GM18499 (cell line): ENCODE measurements at regions not wholly inside any gene's neighbourhood (a gene's known extent, or its start where the extent isn't known, plus 50 kb on each side); places are given as distances from the start of the nearest gene placed in this dataset.
"Not testable (repeated sequence)": the region's sequence is repeated elsewhere in the genome, so short reads cannot be mapped to it uniquely, and the experiment has no call there.

ENCODE experiments used
- ATAC-seq: cut with Tn5 transposase; IDR thresholded peaks from one replicate; pipeline ENCODE4 v1.9.1; 2021; ENCODE audit warnings: moderate number of reproducible peaks; ENCODE audit not compliant: insufficient read depth, unreplicated experiment

DNA sequence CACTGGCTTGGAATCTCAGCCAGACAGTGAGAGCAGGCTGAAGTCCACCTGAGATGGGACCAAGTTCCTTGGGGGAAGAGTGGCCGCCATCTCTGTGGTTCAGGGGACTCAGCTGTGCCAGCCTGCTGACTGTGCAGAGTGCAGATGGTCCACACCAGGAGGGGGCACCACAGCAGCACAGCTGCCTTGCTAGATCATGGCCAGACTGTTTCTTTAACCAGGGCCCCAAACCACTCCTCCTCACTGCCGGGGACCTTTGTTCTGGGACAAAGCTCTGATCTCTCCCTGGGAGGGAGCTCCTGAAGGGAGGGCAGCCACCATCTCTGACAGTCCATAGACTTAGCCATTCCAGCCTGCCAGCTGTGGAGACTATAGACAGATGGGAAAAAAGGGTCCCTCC is 2189.6 kb downstream of the PCDH7 start:
- ATAC-seq, result no peak

DNA sequence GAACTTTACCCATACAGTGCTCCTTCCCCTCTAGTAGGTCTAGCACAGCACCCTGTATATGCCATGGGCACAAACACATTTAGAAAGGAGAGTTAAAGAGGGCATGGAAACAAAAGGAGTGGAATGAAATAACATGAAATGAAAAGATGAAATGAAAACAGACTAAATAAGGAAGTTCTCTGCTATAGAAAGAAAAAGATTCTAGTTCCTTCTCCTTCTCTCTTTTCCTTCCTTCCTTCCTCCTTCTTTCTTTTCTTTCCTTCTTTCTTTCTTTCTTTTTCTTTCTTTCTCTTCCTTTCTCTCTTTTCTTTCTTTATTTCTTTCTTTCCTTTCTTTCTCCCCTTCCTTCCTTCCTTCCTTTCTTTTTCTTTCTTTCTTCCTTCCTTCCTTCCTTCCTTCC is 2197.4 kb downstream of the PCDH7 start:
- ATAC-seq, result no peak

DNA sequence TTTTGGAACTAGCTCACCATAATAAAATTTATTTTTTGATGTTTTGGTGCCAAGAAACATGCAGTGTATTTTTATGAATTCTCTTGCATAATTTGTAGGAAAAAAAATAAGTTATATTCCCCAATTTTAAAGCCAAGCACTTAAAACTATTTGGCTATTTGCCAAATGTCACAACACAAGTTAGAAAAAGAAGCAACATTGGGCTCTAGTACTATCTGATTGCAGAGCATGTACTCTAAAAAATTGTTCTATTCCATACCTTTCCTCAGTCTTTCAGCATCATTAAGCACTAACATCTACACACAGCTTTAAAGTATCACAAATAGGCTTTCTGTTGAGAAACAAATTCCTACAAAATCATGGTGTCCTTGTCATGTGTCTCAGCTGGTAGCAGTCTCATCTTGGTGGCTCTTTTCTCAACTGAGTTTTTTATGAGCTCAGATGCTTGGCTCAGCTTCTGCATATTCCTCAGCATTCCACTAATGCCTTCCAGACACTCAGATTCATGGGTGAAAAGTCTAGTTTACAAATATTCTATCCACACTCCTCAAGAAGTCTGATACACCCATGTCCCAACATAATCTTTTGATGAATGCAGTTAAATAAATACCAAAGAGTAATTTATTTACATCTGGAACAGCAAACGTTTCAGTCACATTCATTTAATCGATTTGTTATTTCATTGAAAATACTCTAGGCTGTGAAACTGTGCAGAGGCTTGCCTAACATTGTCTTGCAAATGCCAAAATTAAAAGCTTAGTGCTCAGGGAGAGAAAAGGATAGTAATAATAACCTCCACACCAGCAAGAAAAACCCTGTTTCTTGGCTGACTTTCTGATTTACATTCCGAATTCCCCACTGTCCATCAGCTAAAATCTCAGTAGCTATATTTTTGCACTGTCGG is 2209.9 kb downstream of the PCDH7 start:
- no peak for ATAC-seq

DNA sequence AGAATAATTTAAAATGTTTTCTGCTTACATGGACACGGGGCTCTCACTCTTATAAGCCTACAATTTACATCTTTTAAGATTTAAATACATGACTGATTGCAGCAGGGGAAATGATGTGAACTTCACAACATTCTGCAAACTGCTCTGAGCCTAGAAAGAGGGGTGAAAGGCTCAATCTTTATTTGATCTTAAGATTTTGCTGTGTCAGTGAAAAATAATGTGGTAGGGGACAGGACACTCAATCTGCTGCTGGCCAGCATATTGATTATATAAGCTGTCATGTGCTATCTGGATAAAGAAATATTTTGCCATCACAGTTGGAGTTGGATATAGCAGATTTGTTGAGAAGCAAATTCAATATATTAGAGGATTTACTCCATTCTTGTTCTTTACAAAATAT is 2210.5 kb downstream of the PCDH7 start:
- no peak for ATAC-seq

DNA sequence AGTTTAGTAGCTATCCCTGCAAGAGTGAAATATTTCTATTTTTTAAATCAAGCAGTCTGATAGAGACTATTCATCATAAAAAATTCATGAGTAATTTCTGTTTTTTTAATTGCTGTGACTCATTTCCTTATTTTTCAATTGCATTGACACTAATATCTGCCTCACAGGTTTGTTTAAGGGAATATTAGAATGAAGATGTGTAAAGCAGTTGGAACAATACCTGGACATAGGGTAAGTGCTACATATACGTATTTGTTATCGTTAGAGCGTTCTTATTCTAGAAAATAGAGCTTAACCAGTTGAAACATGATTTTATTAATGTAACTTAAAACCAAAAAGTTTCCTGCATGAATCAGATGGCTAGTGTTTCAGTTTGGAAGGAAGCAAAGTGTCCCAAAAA is 2211.3 kb downstream of the PCDH7 start:
- ATAC-seq, result no peak

DNA sequence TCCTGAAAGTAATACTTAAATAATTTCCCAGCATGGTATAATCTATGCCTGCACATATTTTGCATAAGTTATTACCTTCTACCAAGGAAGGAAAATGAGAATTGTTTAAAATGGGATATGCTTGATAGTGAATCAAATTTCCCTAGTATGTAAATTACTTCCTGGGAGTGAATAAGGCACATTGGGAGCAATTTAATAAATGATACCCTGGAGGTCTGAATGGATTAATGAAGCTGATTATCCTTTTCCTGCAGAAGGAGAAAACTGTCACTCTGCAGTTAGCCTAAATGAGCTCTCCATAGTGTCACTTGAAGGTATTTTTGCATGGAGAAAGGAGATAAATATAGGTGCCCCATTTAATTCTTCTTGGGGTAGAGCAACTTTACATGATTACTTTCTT is 2212.0 kb downstream of the PCDH7 start:
- no peak for ATAC-seq

DNA sequence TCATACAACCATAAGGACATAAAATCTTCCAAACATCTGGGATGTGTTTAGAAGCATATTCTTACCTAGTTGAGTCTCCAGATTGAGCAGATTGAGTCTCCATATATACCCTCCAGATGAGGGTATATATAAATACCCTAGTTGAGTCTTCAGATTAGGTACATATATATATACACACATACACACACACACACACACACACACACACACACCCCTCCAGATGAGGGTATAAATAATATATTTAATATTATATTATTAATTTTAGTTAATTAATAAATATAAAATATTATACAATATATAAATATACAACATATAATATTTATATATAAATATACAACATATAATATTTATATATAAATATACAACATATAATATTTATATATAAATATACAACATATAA is 2219.1 kb downstream of the PCDH7 start:
- ATAC-seq, result not testable (repeated sequence)

DNA sequence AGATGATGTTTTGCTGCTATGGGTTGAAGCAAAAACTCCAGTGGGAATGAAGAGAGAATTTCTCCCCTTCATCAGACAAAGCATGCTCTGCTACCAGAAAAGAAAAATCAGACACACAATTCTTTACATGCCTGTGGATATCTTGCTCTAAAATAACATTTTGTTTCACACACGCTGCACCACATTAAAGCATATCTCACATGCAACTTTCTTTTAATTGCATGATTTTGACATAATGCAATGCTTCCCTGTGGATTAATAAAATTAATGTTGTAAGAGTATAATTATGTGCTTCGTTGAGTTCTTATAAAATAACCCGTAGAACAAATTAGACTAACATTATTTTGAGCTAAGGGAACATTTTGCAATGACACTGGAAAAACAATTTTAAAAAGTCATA is 2230.7 kb downstream of the PCDH7 start:
- ATAC-seq, result no peak

DNA sequence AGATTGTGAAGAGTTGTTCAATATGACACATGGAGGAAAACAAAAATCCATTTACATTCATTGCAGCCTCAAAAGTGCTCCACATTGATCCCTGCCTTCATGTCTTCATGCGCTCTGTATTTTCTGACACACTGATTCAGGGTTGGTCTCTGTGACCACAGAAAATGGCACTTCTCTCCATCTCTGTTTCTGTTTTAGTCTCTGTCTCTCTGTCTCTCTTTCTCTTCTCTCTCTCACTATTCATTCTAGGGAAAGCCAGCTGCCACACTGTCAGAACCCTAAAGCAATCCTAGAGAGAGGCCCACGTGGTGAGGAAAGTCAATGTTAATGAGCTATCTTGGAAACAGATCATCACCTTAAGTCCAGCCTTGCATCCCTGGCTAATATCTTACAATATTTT is 2238.4 kb downstream of the PCDH7 start:
- no peak for ATAC-seq

DNA sequence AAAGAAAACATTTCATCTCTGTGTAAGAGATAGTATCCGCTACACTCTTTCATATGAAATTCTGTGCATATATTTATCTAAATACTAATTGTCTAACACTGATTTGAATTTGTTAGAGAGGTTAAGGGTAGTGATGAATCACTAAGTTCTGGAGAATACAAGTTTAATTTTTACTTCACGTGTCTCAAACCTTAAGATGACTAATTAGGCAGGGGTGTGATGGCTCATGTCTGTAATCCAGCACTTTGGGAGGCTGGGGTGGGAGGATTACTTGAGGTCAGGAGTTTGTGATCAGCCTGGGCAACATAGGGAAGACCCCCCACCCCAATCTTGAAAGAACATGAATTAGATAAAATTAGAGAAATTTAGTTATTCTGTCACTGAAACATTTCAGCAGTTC is 2241.9 kb downstream of the PCDH7 start:
- no peak for ATAC-seq

DNA sequence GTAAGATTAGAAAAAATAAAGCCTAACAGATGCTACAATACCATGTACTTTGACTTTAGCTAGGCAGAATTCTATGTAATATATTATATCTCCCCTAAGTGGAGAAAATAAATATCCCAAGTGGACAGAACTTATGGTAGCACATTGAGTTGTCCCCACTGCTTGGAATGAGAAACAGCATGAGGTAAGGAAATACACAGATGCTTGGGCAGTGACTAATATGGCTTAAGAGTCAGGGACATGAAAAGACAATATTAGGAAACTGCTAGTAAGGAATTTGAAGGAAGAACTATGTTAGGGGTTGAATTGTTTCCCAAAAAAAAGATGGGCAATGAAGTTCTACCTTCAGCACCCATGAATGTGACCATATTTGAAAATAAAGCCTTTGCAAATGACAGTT is 2265.1 kb downstream of the PCDH7 start:
- ATAC-seq, result no peak

DNA sequence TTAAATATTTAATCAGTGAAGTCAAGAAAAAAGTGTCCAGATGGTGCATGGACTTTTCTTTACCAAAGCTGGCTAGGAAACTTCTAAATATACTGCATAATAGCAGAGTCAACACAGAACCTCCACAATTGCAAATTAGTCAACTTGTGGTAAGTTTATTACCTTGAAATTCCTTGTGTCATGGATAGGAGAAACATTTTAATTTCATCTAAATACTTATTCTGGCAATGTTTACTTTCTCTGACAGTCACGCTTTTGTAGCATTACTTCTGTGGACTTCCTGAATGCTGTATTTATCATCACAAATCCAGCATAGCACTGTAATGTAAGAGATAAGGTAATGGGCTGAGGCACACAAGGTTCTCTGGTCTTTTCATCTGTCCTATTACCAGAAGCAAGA is 2266.1 kb downstream of the PCDH7 start:
- ATAC-seq, result no peak

DNA sequence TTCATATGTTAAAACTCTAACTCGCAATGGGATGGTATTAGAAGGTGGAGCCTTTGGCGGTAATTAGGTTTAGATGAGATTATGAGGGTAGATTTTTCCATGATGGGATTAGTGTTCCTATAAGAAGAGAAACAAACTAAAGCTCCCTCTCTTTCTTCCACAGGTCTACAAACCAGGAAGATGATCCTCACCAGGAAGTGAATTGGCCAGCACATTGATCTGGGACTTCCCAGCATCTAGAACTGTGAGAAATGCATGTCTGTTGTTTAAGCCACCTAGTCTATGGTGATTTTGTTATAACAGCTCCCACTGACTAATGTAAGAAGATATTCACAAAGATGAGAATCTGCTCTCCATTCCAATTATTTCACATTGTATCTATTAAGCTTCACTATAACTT is 2266.9 kb downstream of the PCDH7 start:
- no peak for ATAC-seq

DNA sequence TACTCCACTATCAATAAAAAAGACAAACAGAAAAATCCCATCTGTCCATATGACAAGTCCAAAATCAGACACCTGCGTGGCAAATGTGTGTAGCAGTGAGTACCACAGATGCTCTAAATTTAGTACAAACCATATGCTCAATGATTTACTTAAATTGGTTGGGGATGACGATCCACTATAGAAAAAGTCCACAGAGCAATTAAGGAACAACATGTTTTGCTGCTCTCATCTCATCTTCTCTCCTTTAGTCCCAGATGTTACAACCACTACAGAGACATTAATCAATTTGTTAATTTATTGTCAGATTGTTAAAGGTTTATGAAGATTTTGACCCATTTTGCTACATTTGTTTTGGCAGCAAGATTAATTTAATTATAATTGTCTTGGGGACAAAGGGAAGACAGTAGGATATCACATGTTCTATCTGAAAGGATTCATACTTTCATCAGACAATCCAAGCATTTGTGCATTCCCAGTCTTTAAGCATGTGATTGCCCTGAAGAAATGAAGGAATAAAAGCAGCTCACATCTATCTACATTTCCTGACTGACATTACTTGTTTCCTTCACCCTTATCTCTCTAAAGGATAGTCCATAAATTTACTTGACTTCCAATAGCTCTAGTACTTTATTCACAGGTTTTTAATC is 2268.1 kb downstream of the PCDH7 start:
- no peak for ATAC-seq

DNA sequence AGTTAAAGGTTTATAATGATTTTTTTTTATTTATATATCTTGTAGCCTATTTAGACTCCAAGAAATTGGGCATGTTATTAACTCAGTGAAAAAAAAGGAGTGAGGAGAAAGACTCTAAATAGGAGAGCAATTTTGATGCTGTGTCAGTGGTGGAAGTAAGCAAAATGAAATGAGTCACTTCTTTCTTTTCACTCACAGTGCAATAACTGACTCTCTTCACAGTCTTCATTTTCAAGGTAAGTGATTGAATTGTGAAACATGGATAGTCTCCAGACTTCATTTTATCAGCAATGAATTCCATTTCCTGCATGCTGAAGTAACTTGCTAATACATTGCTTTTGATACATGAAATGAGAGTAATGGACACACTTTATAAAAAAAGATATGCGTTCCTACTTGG is 2271.5 kb downstream of the PCDH7 start:
- ATAC-seq, result no peak

DNA sequence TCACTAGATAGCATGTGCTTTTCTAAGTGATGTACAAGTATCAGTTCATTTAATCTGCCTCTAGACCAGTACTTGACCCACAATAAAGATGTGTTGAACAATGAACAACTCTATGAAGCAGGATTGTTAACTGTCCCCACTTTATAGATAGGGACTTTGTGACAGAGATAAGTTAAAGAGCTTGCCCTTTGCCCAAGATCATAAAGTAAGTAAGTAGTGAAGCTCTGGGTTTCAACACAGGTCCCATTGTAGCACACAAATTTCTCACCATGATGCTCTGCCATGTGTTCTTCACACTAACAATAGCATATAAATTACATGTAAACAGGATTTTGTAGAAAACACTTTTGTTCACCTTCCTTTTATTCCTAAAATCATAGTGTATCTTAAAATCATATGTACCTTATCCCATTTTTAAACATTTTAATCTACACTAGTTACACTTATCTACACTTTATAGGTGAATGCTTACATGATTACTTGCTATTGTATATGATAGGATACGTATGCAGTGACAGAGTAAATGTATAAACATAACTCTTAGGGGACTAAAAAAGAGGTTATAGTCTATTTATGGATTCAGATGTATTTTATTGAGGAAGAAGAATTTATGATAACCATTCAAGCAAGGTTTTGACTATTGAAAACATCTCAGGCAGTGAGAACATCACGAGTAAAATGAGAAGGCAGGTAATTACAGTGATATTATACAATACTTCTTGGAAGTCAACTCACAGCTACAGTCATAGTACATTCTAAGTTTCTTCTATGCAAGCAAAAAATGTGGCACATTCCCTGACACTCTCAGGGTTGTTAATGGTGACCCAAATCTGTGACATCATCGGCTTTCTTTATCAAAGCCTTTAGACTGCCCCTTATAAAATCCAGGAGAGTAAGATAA is 2275.1 kb downstream of the PCDH7 start:
- no peak for ATAC-seq

DNA sequence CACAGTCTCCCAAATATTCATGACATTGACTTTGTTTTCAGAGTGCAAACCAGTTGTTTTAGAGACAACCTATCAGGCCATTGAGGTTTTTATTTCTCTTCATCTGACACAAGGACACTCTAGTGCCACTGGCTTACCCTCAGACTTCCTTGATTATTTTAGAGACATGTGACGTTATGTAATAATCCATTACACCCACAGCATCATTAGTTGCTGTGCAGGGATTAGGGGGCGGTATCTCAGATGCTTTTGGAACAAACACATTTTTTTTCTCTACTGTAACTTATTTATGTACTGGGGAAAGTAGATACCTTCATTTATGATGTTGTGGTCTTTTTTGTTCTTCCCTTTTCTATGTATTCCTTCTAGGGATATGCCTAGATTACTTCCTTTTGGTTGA is 2293.1 kb downstream of the PCDH7 start:
- no peak for ATAC-seq

DNA sequence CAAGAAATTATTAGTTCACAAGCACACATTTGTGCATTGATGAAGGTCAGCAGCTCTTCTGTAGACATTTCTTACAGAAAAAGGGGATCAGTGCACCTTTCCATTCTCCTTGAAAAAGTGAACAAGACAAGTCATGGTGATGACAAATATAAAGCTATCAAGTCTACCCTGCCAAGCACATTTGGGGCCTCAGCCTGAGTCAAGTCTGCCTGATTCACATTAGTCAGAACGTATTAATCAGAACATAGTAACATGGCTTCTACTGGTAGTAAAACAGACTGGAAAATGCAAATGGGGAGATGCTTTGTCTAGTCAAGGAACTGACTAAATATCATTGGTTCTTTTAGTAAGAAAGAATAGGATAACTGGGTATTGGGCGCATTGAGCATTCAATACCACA is 2305.1 kb downstream of the PCDH7 start:
- no peak for ATAC-seq

DNA sequence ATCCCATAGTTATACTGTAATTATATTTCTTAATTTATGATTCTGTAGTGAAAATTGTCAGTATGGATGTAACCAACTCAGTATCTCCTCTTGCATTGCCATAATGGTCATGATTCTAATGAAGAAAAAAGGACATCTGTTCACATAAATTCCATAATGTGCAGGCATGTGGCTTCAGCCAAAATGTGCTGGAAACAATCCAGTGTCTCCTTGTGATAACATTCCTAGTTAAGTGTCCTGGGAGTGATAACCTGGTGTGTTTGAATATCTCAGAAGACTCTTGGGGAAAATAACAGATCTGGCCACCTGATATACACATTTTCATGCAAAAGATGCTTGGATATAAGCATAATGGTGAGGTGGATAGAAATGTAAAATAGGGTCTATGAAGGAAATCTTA is 2309.8 kb downstream of the PCDH7 start:
- ATAC-seq, result no peak

DNA sequence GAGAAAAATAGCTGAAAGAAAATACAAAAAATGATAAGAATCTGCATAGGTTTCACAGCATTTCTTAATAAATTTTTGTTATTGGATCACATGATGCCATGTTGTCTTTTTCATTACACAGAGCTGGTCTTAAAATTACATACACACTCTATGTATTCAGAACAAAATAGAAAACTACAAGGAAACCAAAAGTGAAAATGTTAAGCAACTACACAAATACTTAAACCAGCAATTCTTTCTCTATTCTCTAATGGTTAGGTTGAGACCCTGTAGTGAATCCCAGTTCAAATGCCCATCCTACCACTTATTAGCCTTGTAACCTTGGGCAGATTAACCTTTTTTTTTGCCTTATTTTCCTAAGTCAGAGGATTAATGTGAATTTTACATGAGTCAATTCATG is 2311.2 kb downstream of the PCDH7 start:
- ATAC-seq, result no peak

DNA sequence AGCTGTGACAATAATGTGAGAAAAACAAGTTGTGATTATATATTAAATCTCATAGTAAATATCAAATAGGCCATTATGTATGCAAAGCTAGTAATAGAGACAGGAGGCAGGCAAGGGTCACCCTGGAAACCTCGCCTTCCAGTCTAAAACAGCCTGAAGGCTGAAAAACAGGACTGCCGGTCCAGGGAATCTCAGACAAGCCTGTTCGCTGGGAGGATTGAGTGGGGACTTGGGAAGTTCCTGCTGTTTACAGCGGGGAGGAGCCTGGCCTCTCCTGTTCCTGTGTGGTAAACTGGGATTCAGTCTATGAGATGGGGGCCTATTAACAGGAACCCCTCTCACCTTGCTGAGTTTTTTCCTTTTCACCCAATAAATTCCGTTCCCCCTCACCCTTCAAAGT is 2317.3 kb downstream of the PCDH7 start:
- ATAC-seq, result no peak
